Memory B cell (primary cell): ENCODE measurements at regions not wholly inside any gene's neighbourhood (a gene's known extent, or its start where the extent isn't known, plus 50 kb on each side); places are given as distances from the start of the nearest gene placed in this dataset.

ENCODE experiments used
- ATAC-seq: fragments of 150-1000 bp; cut with Tn5 transposase; 2 replicates; pipeline ENCODE4 v1.10.0; 2021; ENCODE audit warnings: low read depth, mild to moderate bottlenecking, moderate library complexity
- DNase-seq, 2 donors: peaks; one replicate each; pipeline ENCODE4 v3.0.0; 2022; ENCODE audit warnings: low spot score in 2 of 2
- H3K27ac Mint-ChIP-seq: one replicate; pipeline ENCODE4 v1.8.0; 2022; ENCODE audit warnings: mild to moderate bottlenecking, moderate library complexity, mixed read lengths
- H3K27me3 Mint-ChIP-seq: one replicate; pipeline ENCODE4 v1.8.0; 2022; ENCODE audit warnings: mixed read lengths
- H3K36me3 Mint-ChIP-seq: one replicate; pipeline ENCODE4 v1.8.0; 2022; ENCODE audit warnings: mild to moderate bottlenecking, mixed read lengths
- H3K4me1 Mint-ChIP-seq: one replicate; pipeline ENCODE4 v1.8.0; 2022; ENCODE audit warnings: mixed read lengths
- H3K4me3 Mint-ChIP-seq: one replicate; pipeline ENCODE4 v1.8.0; 2022; ENCODE audit warnings: mild to moderate bottlenecking, moderate library complexity, mixed read lengths
- H3K9me3 Mint-ChIP-seq: one replicate; pipeline ENCODE4 v1.8.0; 2022; ENCODE audit warnings: mixed read lengths

- Mint-ChIP-seq H3K4me3 (no peak overlapping the region), H3K4me1 (no peaks in the 10 kb centered on the region), H3K36me3 (no peaks in the 10 kb centered on the region), H3K27me3 (no peaks in the 10 kb centered on the region), H3K27ac (no peak overlapping the region), H3K9me3 (no peaks in the 10 kb centered on the region)
- DNase-seq (no peak), ATAC-seq (no peak)
Measured at GRCh38 chr12:77334806-77335205, 269.4 kb upstream of the E2F7 start.

- no peak overlapping the region for H3K27ac Mint-ChIP-seq
- DNase-seq (no peak), ATAC-seq (no peak)
- H3K9me3 Mint-ChIP-seq: no peaks in the 10 kb centered on the region
- peaks cover 14% of the 10 kb centered on the region for H3K27me3 Mint-ChIP-seq
- H3K36me3 Mint-ChIP-seq: peaks cover 2% of the 10 kb centered on the region
- H3K4me3 Mint-ChIP-seq: no peak overlapping the region
- peaks cover 7% of the 10 kb centered on the region for H3K4me1 Mint-ChIP-seq
Measured at GRCh38 chr12:77328326-77328725, 263.0 kb upstream of the E2F7 start.

GRCh38 chr12:77325511-77326236, 260.3 kb upstream of the E2F7 start:
- Mint-ChIP-seq H3K36me3 (peaks cover 2% of the 10 kb centered on the region), H3K4me1 (peaks cover 7% of the 10 kb centered on the region), H3K27me3 (peaks cover 19% of the 10 kb centered on the region), H3K4me3 (peak overlapping the region; percentile 61), H3K27ac (no peak overlapping the region), H3K9me3 (no peaks in the 10 kb centered on the region)
- ATAC-seq: no peak
- no peak for DNase-seq

- no peak for DNase-seq
Measured at GRCh38 chr12:77324763-77325468, 259.5 kb upstream of the E2F7 start.

GRCh38 chr12:77324416-77324762, 259.0 kb upstream of the E2F7 start:
- no peak for ATAC-seq
- peaks cover 19% of the 10 kb centered on the region for H3K27me3 Mint-ChIP-seq
- peak overlapping the region; percentile 21 for H3K4me3 Mint-ChIP-seq
- DNase-seq: no peak
- peaks cover 2% of the 10 kb centered on the region for H3K36me3 Mint-ChIP-seq
- H3K27ac Mint-ChIP-seq: no peak overlapping the region
- H3K9me3 Mint-ChIP-seq: no peaks in the 10 kb centered on the region
- H3K4me1 Mint-ChIP-seq: peaks cover 7% of the 10 kb centered on the region

More at GRCh38 chr12:77324763-77325468, 259.5 kb upstream of the E2F7 start:
- H3K4me3 Mint-ChIP-seq: peak overlapping the region; percentile 61
- H3K9me3 Mint-ChIP-seq: no peaks in the 10 kb centered on the region
- peaks cover 19% of the 10 kb centered on the region for H3K27me3 Mint-ChIP-seq
- no peak overlapping the region for H3K27ac Mint-ChIP-seq
- peaks cover 7% of the 10 kb centered on the region for H3K4me1 Mint-ChIP-seq
- H3K36me3 Mint-ChIP-seq: peaks cover 2% of the 10 kb centered on the region
- peak; percentile 31 for ATAC-seq

- ATAC-seq (no peak), DNase-seq (no peak)
- H3K36me3 Mint-ChIP-seq: peaks cover 2% of the 10 kb centered on the region
- peaks cover 7% of the 10 kb centered on the region for H3K4me1 Mint-ChIP-seq
- no peaks in the 10 kb centered on the region for H3K9me3 Mint-ChIP-seq
- no peak overlapping the region for H3K27ac Mint-ChIP-seq
- H3K27me3 Mint-ChIP-seq: peaks cover 19% of the 10 kb centered on the region
- H3K4me3 Mint-ChIP-seq: peak overlapping the region; percentile 21
Measured at GRCh38 chr12:77323788-77324415, 258.5 kb upstream of the E2F7 start.

- H3K27me3 Mint-ChIP-seq: peaks cover 6% of the 10 kb centered on the region
- no peak for ATAC-seq
- no peaks in the 10 kb centered on the region for H3K4me1 Mint-ChIP-seq
- DNase-seq: no peak
- no peaks in the 10 kb centered on the region for H3K9me3 Mint-ChIP-seq
- no peaks in the 10 kb centered on the region for H3K36me3 Mint-ChIP-seq
- no peak overlapping the region for H3K27ac Mint-ChIP-seq
- H3K4me3 Mint-ChIP-seq: no peak overlapping the region
Measured at GRCh38 chr12:77319166-77319565, 253.8 kb upstream of the E2F7 start.

GRCh38 chr12:77315407-77315806, 250.0 kb upstream of the E2F7 start:
- Mint-ChIP-seq H3K4me1 (no peaks in the 10 kb centered on the region), H3K27me3 (no peaks in the 10 kb centered on the region), H3K9me3 (no peaks in the 10 kb centered on the region), H3K27ac (no peak overlapping the region), H3K4me3 (no peak overlapping the region), H3K36me3 (no peaks in the 10 kb centered on the region)
- DNase-seq (no peak), ATAC-seq (no peak)

- no peaks in the 10 kb centered on the region for H3K9me3 Mint-ChIP-seq
- no peak overlapping the region for H3K27ac Mint-ChIP-seq
- no peak for DNase-seq
- H3K4me1 Mint-ChIP-seq: no peaks in the 10 kb centered on the region
- no peaks in the 10 kb centered on the region for H3K27me3 Mint-ChIP-seq
- H3K4me3 Mint-ChIP-seq: no peak overlapping the region
- no peak for ATAC-seq
- no peaks in the 10 kb centered on the region for H3K36me3 Mint-ChIP-seq
Measured at GRCh38 chr12:77314378-77315052, 249.1 kb upstream of the E2F7 start.

- DNase-seq (no peak), ATAC-seq (no peak)
- Mint-ChIP-seq H3K9me3 (peaks cover 4% of the 10 kb centered on the region), H3K36me3 (no peaks in the 10 kb centered on the region), H3K4me1 (no peaks in the 10 kb centered on the region), H3K27me3 (peaks cover 3% of the 10 kb centered on the region), H3K4me3 (no peak overlapping the region), H3K27ac (no peak overlapping the region)
Measured at GRCh38 chr12:77308056-77308455, 242.7 kb upstream of the E2F7 start.

- Mint-ChIP-seq H3K4me3 (no peak overlapping the region), H3K27ac (no peak overlapping the region), H3K36me3 (no peaks in the 10 kb centered on the region), H3K9me3 (no peaks in the 10 kb centered on the region), H3K4me1 (no peaks in the 10 kb centered on the region), H3K27me3 (no peaks in the 10 kb centered on the region)
- ATAC-seq (no peak), DNase-seq (no peak)
Measured at GRCh38 chr12:77300811-77301210, 235.4 kb upstream of the E2F7 start.

- no peaks in the 10 kb centered on the region for H3K36me3 Mint-ChIP-seq
- H3K27me3 Mint-ChIP-seq: no peaks in the 10 kb centered on the region
- H3K27ac Mint-ChIP-seq: no peak overlapping the region
- ATAC-seq: no peak
- H3K9me3 Mint-ChIP-seq: peaks cover 1% of the 10 kb centered on the region
- DNase-seq: no peak
- H3K4me1 Mint-ChIP-seq: no peaks in the 10 kb centered on the region
- H3K4me3 Mint-ChIP-seq: no peak overlapping the region
Measured at GRCh38 chr12:77299910-77300669, 234.7 kb upstream of the E2F7 start.

GRCh38 chr12:77299001-77299400, 233.6 kb upstream of the E2F7 start:
- H3K9me3 Mint-ChIP-seq: peaks cover 4% of the 10 kb centered on the region
- H3K27ac Mint-ChIP-seq: no peak overlapping the region
- no peak for ATAC-seq
- DNase-seq: no peak
- H3K27me3 Mint-ChIP-seq: no peaks in the 10 kb centered on the region
- H3K4me1 Mint-ChIP-seq: no peaks in the 10 kb centered on the region
- H3K4me3 Mint-ChIP-seq: no peak overlapping the region
- no peaks in the 10 kb centered on the region for H3K36me3 Mint-ChIP-seq
